ENCODE measurements at regions not wholly inside any gene's neighbourhood (a gene's known extent, or its start where the extent isn't known, plus 50 kb on each side); places are given as distances from the start of the nearest gene placed in this dataset.

- TF ChIP-seq, protein P1, sequence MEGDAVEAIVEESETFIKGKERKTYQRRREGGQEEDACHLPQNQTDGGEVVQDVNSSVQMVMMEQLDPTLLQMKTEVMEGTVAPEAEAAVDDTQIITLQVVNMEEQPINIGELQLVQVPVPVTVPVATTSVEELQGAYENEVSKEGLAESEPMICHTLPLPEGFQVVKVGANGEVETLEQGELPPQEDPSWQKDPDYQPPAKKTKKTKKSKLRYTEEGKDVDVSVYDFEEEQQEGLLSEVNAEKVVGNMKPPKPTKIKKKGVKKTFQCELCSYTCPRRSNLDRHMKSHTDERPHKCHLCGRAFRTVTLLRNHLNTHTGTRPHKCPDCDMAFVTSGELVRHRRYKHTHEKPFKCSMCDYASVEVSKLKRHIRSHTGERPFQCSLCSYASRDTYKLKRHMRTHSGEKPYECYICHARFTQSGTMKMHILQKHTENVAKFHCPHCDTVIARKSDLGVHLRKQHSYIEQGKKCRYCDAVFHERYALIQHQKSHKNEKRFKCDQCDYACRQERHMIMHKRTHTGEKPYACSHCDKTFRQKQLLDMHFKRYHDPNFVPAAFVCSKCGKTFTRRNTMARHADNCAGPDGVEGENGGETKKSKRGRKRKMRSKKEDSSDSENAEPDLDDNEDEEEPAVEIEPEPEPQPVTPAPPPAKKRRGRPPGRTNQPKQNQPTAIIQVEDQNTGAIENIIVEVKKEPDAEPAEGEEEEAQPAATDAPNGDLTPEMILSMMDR (IDR thresholded peaks at IDR 0.05; ENCODE audit: low read depth, low read length): no peak
- H3K4me3 ChIP-seq (ENCODE audit: low read depth, low read length): no peak overlapping the region
- DNase-seq (ENCODE audit: low read depth, low spot score): peak; percentile 62
- in situ Hi-C loops (cut with HindIII; ENCODE audit: low sequenced_read_pairs): no loop called here
Observed at GRCh38 chr2:217054791-217055190, 194.9 kb upstream of the TNP1 start.

DNA sequence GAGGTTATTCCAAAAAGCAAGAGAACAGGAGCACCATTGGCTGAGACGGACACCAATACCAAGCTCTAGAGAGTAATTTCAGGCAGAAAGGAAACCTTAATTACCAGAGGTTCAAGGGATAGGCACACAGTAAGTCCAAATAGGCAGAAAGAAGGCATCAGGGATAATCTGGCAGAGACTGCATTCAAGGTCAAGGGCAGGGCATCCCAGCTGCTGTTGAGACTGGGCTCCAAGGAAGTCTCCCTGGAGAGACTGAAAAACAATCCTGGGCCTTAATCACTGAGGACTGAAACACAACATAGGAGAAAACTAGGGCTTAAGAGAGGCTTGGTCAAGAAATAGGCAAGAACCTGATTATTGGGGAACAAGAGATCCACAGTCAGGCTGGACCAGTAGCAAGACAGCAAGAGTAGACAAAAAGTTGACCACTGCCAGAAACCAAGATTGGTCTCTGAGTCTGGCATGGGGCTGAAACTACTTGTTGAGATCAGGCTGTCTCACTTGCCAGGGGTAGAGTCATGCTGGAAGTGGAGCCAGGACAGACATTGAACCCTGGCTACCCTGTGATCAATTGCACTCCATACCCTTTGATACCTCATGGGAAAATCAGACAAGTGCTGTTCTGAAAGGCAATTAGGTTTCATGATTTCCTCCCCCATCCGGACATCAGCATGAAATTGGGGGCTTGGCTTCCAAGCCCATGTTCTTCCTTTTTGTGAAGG is 193.2 kb upstream of the TNP1 start:
- H3K4me3 ChIP-seq (ENCODE audit: low read depth, low read length): no peak overlapping the region
- in situ Hi-C loops (cut with HindIII; ENCODE audit: low sequenced_read_pairs): no loop called here
- TF ChIP-seq, protein P1 (IDR thresholded peaks at IDR 0.05; ENCODE audit: low read depth, low read length): no peak
- no peak for DNase-seq (ENCODE audit: low read depth, low spot score)

- no peak overlapping the region for H3K4me3 ChIP-seq (ENCODE audit: low read depth, low read length)
- DNase-seq (ENCODE audit: low read depth, low spot score): no peak
- in situ Hi-C loops (cut with HindIII; ENCODE audit: low sequenced_read_pairs): no loop called here
- TF ChIP-seq, protein P1 (IDR thresholded peaks at IDR 0.05; ENCODE audit: low read depth, low read length): no peak
Observed at GRCh38 chr2:217051416-217051815, 191.6 kb upstream of the TNP1 start.

GRCh38 chr2:217049956-217050355 is 190.1 kb upstream of the TNP1 start:
- DNase-seq (ENCODE audit: low read depth, low spot score): no peak
- TF ChIP-seq, protein P1 (IDR thresholded peaks at IDR 0.05; ENCODE audit: low read depth, low read length): no peak
- in situ Hi-C loops (cut with HindIII; ENCODE audit: low sequenced_read_pairs): no loop called here
- H3K4me3 ChIP-seq (ENCODE audit: low read depth, low read length): no peak overlapping the region

DNA sequence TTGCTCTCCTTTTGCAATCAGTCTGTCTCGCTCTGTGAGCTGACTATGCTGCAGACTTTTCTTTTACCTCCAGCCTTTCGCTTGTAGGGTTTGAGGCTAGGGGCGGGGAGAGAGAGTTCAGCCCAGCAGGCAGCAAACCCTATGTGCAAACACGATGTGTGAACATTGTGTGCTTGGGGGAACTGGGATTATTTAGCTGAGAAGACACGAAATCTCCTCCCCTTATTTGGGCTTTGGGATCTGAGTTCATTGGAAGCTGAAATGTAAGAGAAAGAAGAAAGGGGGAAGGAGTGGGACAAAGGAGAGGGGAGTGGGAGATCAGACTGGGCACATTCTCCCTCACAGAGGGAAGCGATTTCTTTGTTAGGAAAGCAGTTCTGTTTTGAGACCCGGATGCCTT is 189.6 kb upstream of the TNP1 start:
- no peak for DNase-seq (ENCODE audit: low read depth, low spot score)
- no peak overlapping the region for H3K4me3 ChIP-seq (ENCODE audit: low read depth, low read length)
- in situ Hi-C loops (cut with HindIII; ENCODE audit: low sequenced_read_pairs): no loop called here
- TF ChIP-seq, protein P1 (IDR thresholded peaks at IDR 0.05; ENCODE audit: low read depth, low read length): no peak

DNA sequence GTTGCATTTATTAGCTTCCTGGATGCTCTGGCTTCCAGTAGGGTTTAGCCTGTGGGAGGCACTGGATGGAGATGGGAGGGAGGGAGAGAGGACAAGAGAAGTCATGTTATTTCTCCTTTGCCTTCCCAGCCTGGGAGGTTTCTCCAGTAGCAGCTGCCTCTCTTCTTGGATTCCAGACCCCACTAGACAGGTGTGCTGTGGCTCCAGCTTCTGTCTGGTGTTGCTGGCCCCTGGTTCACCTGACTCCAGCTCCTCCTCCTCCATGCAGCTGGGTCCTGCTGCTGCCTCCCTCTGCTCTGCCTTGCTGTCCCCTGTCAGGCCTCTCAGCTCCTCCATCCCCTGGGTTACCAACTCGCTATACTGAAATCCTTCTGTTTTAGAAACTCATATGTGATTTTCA is 188.9 kb upstream of the TNP1 start:
- TF ChIP-seq, protein P1 (IDR thresholded peaks at IDR 0.05; ENCODE audit: low read depth, low read length): no peak
- H3K4me3 ChIP-seq (ENCODE audit: low read depth, low read length): no peak overlapping the region
- in situ Hi-C loops (cut with HindIII; ENCODE audit: low sequenced_read_pairs): no loop called here
- DNase-seq (ENCODE audit: low read depth, low spot score): no peak

Data from astrocyte of the spinal cord (primary cell).